ENCODE measurements at regions not wholly inside any gene's neighbourhood (a gene's known extent, or its start where the extent isn't known, plus 50 kb on each side); places are given as distances from the start of the nearest gene placed in this dataset.

GRCh38 chr6:56364431-56364826 is 117.0 kb upstream of the COL21A1 start:
- no peaks in the 10 kb centered on the region for H3K9me3 Mint-ChIP-seq
- no peaks in the 10 kb centered on the region for H4K20me1 ChIP-seq (replicated peaks; ENCODE audit: insufficient read depth)
- H3F3A ChIP-seq (replicated peaks; ENCODE audit: low read depth) = no peaks in the 10 kb centered on the region
- no peak overlapping the region for H3K4me3 Mint-ChIP-seq
- DNase-seq (ENCODE audit: low spot score) (no peak), ATAC-seq (no peak)
- H2AFZ ChIP-seq = no peak overlapping the region
- H3K36me3 Mint-ChIP-seq (ENCODE audit: low read depth) = no peaks in the 10 kb centered on the region
- no peaks in the 10 kb centered on the region for H3K9me2 ChIP-seq (ENCODE audit: insufficient read depth)
- no peak overlapping the region for H3K27ac Mint-ChIP-seq
- no peaks in the 10 kb centered on the region for H3K79me2 ChIP-seq (replicated peaks; ENCODE audit: insufficient read depth)
- H3K27ac ChIP-seq (ENCODE audit: low read depth) = no peak overlapping the region
- no peak for TF ChIP-seq EZH2phosphoT487 (IDR thresholded peaks at IDR 0.05; ENCODE audit: unreplicated experiment)
- no peak for TF ChIP-seq ETS1 (IDR thresholded peaks at IDR 0.05)
- TF ChIP-seq EZH2 (IDR thresholded peaks at IDR 0.05; ENCODE audit: low read depth, unreplicated experiment) = no peak
- TF ChIP-seq, protein P1, sequence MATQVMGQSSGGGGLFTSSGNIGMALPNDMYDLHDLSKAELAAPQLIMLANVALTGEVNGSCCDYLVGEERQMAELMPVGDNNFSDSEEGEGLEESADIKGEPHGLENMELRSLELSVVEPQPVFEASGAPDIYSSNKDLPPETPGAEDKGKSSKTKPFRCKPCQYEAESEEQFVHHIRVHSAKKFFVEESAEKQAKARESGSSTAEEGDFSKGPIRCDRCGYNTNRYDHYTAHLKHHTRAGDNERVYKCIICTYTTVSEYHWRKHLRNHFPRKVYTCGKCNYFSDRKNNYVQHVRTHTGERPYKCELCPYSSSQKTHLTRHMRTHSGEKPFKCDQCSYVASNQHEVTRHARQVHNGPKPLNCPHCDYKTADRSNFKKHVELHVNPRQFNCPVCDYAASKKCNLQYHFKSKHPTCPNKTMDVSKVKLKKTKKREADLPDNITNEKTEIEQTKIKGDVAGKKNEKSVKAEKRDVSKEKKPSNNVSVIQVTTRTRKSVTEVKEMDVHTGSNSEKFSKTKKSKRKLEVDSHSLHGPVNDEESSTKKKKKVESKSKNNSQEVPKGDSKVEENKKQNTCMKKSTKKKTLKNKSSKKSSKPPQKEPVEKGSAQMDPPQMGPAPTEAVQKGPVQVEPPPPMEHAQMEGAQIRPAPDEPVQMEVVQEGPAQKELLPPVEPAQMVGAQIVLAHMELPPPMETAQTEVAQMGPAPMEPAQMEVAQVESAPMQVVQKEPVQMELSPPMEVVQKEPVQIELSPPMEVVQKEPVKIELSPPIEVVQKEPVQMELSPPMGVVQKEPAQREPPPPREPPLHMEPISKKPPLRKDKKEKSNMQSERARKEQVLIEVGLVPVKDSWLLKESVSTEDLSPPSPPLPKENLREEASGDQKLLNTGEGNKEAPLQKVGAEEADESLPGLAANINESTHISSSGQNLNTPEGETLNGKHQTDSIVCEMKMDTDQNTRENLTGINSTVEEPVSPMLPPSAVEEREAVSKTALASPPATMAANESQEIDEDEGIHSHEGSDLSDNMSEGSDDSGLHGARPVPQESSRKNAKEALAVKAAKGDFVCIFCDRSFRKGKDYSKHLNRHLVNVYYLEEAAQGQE (IDR thresholded peaks at IDR 0.05; ENCODE audit: unreplicated experiment) = no peak
- TF ChIP-seq STAT1 (IDR thresholded peaks at IDR 0.05; ENCODE audit: unreplicated experiment) = no peak
- TF ChIP-seq POLR2AphosphoS5 (IDR thresholded peaks at IDR 0.05; ENCODE audit: low read depth) = no peak
- no peak for TF ChIP-seq CREB1 (CRISPR knock-in tag; IDR thresholded peaks at IDR 0.05; ENCODE audit: low read depth)
- no peak for TF ChIP-seq ZNF114 (CRISPR knock-in tag; IDR thresholded peaks at IDR 0.05)
- TF ChIP-seq JUNB (IDR thresholded peaks at IDR 0.05; ENCODE audit: unreplicated experiment) = no peak
- TF ChIP-seq, protein P2, sequence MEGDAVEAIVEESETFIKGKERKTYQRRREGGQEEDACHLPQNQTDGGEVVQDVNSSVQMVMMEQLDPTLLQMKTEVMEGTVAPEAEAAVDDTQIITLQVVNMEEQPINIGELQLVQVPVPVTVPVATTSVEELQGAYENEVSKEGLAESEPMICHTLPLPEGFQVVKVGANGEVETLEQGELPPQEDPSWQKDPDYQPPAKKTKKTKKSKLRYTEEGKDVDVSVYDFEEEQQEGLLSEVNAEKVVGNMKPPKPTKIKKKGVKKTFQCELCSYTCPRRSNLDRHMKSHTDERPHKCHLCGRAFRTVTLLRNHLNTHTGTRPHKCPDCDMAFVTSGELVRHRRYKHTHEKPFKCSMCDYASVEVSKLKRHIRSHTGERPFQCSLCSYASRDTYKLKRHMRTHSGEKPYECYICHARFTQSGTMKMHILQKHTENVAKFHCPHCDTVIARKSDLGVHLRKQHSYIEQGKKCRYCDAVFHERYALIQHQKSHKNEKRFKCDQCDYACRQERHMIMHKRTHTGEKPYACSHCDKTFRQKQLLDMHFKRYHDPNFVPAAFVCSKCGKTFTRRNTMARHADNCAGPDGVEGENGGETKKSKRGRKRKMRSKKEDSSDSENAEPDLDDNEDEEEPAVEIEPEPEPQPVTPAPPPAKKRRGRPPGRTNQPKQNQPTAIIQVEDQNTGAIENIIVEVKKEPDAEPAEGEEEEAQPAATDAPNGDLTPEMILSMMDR (conservative IDR thresholded peaks at IDR 0.05; ENCODE audit: low read depth in 2 of 2) = no peak
- H3K27me3 ChIP-seq (ENCODE audit: insufficient read depth) = no peaks in the 10 kb centered on the region
- H3K4me3 ChIP-seq = no peak overlapping the region
- H3K4me2 ChIP-seq = no peak overlapping the region
- no peaks in the 10 kb centered on the region for H3K4me1 ChIP-seq (ENCODE audit: insufficient read depth)
- no peaks in the 10 kb centered on the region for H3K27me3 Mint-ChIP-seq (ENCODE audit: insufficient read depth, low read depth, poor library complexity)
- H3K4me1 Mint-ChIP-seq = peaks cover 3% of the 10 kb centered on the region; the same call in 1 of the 3 replicates
- H3K36me3 ChIP-seq (ENCODE audit: insufficient read depth) = no peaks in the 10 kb centered on the region
